ENCODE measurements at regions not wholly inside any gene's neighbourhood (a gene's known extent, or its start where the extent isn't known, plus 50 kb on each side); places are given as distances from the start of the nearest gene placed in this dataset.

DNA sequence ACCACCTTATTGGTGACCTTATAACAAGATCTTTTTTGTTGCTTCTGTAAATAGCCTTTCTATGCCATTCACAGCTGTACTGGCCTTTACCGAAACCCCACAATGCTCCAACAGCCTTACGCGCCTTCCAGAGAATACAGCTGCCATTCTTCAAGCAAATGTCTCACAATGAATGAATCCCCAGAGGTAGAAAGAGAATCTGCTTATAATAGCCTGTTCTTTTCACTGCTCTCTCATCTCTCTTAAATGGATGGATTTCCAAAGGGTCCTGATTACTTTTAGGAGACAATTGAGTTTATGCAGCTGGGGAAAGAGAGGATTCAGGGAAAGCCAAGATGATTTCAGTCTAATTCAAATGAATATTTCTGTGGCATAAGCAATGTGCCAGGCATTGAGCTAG is 183.1 kb upstream of the PDE1C start:
- no peak overlapping the region for H3K4me3 ChIP-seq (ENCODE audit: low read depth, low read length)
- TF ChIP-seq, protein P1, sequence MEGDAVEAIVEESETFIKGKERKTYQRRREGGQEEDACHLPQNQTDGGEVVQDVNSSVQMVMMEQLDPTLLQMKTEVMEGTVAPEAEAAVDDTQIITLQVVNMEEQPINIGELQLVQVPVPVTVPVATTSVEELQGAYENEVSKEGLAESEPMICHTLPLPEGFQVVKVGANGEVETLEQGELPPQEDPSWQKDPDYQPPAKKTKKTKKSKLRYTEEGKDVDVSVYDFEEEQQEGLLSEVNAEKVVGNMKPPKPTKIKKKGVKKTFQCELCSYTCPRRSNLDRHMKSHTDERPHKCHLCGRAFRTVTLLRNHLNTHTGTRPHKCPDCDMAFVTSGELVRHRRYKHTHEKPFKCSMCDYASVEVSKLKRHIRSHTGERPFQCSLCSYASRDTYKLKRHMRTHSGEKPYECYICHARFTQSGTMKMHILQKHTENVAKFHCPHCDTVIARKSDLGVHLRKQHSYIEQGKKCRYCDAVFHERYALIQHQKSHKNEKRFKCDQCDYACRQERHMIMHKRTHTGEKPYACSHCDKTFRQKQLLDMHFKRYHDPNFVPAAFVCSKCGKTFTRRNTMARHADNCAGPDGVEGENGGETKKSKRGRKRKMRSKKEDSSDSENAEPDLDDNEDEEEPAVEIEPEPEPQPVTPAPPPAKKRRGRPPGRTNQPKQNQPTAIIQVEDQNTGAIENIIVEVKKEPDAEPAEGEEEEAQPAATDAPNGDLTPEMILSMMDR (IDR thresholded peaks at IDR 0.05; ENCODE audit: insufficient read depth, low read depth, low read length): no peak
- DNase-seq (ENCODE audit: low read depth): no peak

DNA sequence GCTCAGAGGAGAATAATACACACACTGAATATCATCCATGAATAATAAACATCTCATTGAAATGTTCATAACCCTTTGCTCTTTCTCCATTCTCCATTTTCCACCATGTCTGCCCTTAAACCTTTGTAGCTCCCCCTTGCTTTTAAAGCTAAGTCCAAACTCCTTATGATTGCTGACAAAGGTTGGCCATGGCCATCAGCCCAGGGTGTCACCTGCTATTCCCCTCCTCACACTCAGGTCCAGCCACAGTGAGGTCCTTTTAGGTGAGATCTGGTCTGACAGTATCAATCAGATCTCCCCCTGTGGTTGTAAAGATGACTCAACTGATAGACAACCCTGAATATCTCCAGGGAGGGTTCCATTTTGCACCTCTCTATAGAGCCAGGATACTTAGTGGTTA is 181.5 kb upstream of the PDE1C start:
- TF ChIP-seq, protein P1 (IDR thresholded peaks at IDR 0.05; ENCODE audit: insufficient read depth, low read depth, low read length): no peak
- DNase-seq (ENCODE audit: low read depth): no peak
- H3K4me3 ChIP-seq (ENCODE audit: low read depth, low read length): no peak overlapping the region

DNA sequence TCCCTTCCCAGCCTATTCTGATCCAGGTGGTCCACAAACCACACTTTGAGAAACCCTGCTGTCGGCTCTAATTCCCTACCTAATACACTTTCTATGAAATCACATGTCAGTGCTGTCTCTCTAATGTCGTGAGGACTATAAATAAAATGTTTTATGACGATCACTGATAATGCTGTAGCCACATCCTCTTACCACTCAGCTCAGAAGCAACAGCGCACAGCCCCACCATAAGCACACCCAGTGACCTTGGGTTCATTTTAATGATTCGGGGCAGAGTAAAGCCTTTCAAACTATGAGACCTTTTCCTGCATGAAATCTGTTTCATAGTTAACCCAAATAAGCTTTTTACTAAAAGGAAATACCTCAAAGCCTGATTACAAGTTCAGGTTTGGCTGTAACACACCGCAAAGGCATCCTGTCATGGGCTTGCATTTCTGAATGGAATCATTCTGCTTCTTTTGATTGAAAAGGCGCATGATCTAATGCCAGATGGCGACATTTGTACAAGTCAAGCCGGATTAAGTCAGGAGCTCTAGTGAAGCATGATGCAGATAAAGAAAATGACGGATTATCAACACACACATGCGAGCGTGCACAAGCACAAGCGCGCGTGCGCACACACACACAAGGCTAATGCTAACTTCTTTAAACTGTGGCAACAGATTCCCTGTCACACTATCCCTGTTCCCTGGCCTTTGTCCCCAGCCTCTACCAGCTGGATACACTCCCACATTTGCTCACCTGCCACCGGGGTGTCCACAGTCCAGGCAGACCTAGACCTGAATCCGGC is 180.5 kb upstream of the PDE1C start:
- TF ChIP-seq, protein P1 (IDR thresholded peaks at IDR 0.05; ENCODE audit: insufficient read depth, low read depth, low read length): no peak
- no peak for DNase-seq (ENCODE audit: low read depth)
- H3K4me3 ChIP-seq (ENCODE audit: low read depth, low read length): no peak overlapping the region

DNA sequence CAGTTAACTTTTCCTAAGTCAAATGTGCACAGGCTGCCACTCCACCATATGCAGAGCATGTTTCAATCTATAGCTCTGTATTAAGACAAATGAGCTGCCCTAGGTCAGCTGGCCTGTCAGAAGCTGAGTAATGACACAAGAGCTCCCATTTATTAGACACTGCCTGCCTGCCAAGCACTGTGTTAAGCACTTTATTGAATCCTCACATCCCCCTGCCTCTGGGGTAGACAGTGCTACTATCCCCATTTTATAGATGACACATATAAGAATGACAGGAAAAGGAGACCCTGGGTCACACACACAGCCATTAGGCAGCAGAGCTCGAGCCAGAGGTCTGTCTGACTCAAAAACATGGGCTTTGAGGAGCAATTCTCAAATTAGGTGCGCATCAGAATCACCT is 179.8 kb upstream of the PDE1C start:
- TF ChIP-seq, protein P1 (IDR thresholded peaks at IDR 0.05; ENCODE audit: insufficient read depth, low read depth, low read length): no peak
- no peak for DNase-seq (ENCODE audit: low read depth)

DNA sequence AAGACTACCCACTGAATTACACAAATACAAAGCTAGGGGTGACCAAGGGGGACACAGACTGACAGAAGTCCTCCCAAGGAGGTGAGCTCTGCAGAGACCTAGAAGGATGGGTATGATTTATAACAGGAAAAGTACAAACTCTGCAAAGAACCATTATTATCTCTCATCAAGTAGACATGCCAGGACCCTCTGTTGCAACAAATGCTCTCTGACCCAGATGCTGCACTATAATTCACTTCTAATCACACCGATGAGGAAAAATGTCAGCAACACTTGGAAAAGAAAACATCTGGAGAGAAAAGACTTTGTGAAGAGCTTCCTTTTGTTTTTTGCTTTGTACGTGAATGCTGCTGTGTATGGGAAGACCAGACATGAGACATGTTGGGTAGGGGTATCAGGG is 178.3 kb upstream of the PDE1C start:
- TF ChIP-seq, protein P1 (IDR thresholded peaks at IDR 0.05; ENCODE audit: insufficient read depth, low read depth, low read length): no peak
- no peak overlapping the region for H3K4me3 ChIP-seq (ENCODE audit: low read depth, low read length)
- DNase-seq (ENCODE audit: low read depth): no peak

More for the DNA sequence above, 179.8 kb upstream of the PDE1C start:
- H3K4me3 ChIP-seq (ENCODE audit: low read depth, low read length): no peak overlapping the region

DNA sequence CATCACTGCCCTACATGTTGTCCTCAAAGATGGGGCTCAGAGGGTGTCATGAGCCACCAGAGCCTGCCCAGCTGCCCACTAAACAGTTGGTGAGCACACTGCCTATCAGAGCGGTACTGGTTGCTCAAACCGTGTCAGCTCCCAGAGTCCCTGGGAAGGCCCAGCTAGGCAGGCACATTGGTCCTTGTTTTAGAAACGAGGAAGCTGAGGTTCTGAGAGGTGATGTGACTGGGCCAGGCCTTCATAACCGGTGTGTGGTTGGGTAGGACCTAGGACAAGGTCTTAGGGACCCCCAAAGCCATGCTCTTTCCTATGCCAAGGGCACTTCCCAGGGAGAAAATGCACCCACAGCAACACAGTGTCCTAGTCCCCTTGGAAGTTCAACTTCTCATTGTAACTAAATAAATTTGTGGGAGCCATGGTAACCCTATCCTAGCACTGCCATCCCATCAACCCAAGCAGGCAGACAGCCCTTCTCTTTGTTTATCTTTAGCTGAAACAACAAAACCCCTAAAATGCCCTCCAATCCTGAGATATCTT is 174.7 kb upstream of the PDE1C start:
- no peak overlapping the region for H3K4me3 ChIP-seq (ENCODE audit: low read depth, low read length)
- no peak for DNase-seq (ENCODE audit: low read depth)
- TF ChIP-seq, protein P1 (IDR thresholded peaks at IDR 0.05; ENCODE audit: insufficient read depth, low read depth, low read length): no peak
